ENCODE measurements at regions not wholly inside any gene's neighbourhood (a gene's known extent, or its start where the extent isn't known, plus 50 kb on each side); places are given as distances from the start of the nearest gene placed in this dataset.
A peak's percentile ranks its signal among the peaks of the same experiment; 100 is the strongest.

- ATAC-seq (no peak), DNase-seq (ENCODE audit: low read depth, low spot score) (no peak)
- H3K4me3 ChIP-seq (ENCODE audit: low read depth in 2 of 2, low read length in 2 of 2), result peak overlapping the region in 1 of 2 experiments; percentile 31; a peak in 2 of 4 replicates
- H3K9me3 ChIP-seq (ENCODE audit: control insufficient read depth, insufficient read depth, low read depth, low read length), result no peaks in the 10 kb centered on the region
- ChIA-PET POLR2A (no interaction called here), CTCF (interaction anchor here (0.7 kb wide), 1 partner anchor 21 kb away, joined by 6 read pairs; no protein-coding TSS in a partner anchor)
- H3K27ac ChIP-seq (ENCODE audit: low read length), result no peak overlapping the region
- no peak for TF ChIP-seq CTCF (IDR thresholded peaks at IDR 0.05)
- TF ChIP-seq REST (IDR thresholded peaks at IDR 0.05; ENCODE audit: insufficient read depth in 1 of 2, low read depth in 2 of 2, low read length in 1 of 2), result no peak
- no peak for TF ChIP-seq TCF7L2 (IDR thresholded peaks at IDR 0.05; ENCODE audit: low read depth, low read length)
- no peak for TF ChIP-seq POLR2AphosphoS5 (IDR thresholded peaks at IDR 0.05; ENCODE audit: low read depth, low read length)
- TF ChIP-seq SIN3A (IDR thresholded peaks at IDR 0.05; ENCODE audit: borderline replicate concordance, insufficient read depth, low read depth, low read length), result no peak
- peaks cover 8% of the 10 kb centered on the region for H3K4me1 ChIP-seq (ENCODE audit: control insufficient read depth, insufficient read depth, low read length)
- intact Hi-C loops (cut with micrococcal nuclease; ENCODE audit: unreplicated experiment) (no loop called here), in situ Hi-C loops (cut with HindIII; ENCODE audit: low pct_unique_long_range_greater_than_20kb, low sequenced_read_pairs) (no loop called here)
- no peaks in the 10 kb centered on the region for H3K36me3 ChIP-seq (ENCODE audit: control insufficient read depth, insufficient read depth, low read length)
- peaks cover 4% of the 10 kb centered on the region; the same call in 1 of the 2 replicates for H3K27me3 ChIP-seq (ENCODE audit: control insufficient read depth, insufficient read depth, low read length)
- no TSS peak for BruUV-seq (replicated peaks)
Measured at GRCh38 chr3:182730675-182731042, 62.6 kb upstream of the ATP11B start.

GRCh38 chr3:182731764-182732163 lies 61.5 kb upstream of the ATP11B start:
- in situ Hi-C loops (cut with HindIII; ENCODE audit: low pct_unique_long_range_greater_than_20kb, low sequenced_read_pairs), result no loop called here
- H3K9me3 ChIP-seq (ENCODE audit: control insufficient read depth, insufficient read depth, low read depth, low read length), result no peaks in the 10 kb centered on the region
- no peak for ATAC-seq
- intact Hi-C loops (cut with micrococcal nuclease; ENCODE audit: unreplicated experiment), result no loop called here
- H3K4me1 ChIP-seq (ENCODE audit: control insufficient read depth, insufficient read depth, low read length), result no peaks in the 10 kb centered on the region
- ChIA-PET CTCF (no interaction called here), POLR2A (no interaction called here)
- no peaks in the 10 kb centered on the region for H3K36me3 ChIP-seq (ENCODE audit: control insufficient read depth, insufficient read depth, low read length)
- BruUV-seq (replicated peaks), result no TSS peak
- no peak overlapping the region for H3K4me3 ChIP-seq (ENCODE audit: low read depth in 2 of 2, low read length in 2 of 2)
- no peak overlapping the region for H3K27ac ChIP-seq (ENCODE audit: low read length)
- H3K27me3 ChIP-seq (ENCODE audit: control insufficient read depth, insufficient read depth, low read length), result peaks cover 5% of the 10 kb centered on the region; the same call in 1 of the 2 replicates
- TF ChIP-seq CTCF (IDR thresholded peaks at IDR 0.05), result no peak
- no peak for TF ChIP-seq POLR2AphosphoS5 (IDR thresholded peaks at IDR 0.05; ENCODE audit: low read depth, low read length)
- no peak for TF ChIP-seq SIN3A (IDR thresholded peaks at IDR 0.05; ENCODE audit: borderline replicate concordance, insufficient read depth, low read depth, low read length)
- TF ChIP-seq TCF7L2 (IDR thresholded peaks at IDR 0.05; ENCODE audit: low read depth, low read length), result no peak
- no peak for TF ChIP-seq REST (IDR thresholded peaks at IDR 0.05; ENCODE audit: insufficient read depth in 1 of 2, low read depth in 2 of 2, low read length in 1 of 2)
- DNase-seq (ENCODE audit: low read depth, low spot score), result no peak

Data from Panc1 (cell line).